Left ventricle myocardium inferior (tissue), 1 donor: ENCODE measurements at regions not wholly inside any gene's neighbourhood (a gene's known extent, or its start where the extent isn't known, plus 50 kb on each side); places are given as distances from the start of the nearest gene placed in this dataset.

Experiments
- DNase-seq: peaks from one replicate; pipeline ENCODE4 v3.0.0-alpha.2; 2020
- H3K27ac ChIP-seq: fragments of 200-600 bp; replicated peaks from 2 replicates; pipeline ENCODE4 v1.8.0; 2021
- H3K27me3 ChIP-seq: fragments of 200-600 bp; 2 replicates; pipeline ENCODE4 v1.8.0; 2021; ENCODE audit warnings: low read depth
- H3K36me3 ChIP-seq: fragments of 200-600 bp; 2 replicates; pipeline ENCODE4 v1.8.0; 2021
- H3K4me1 ChIP-seq: fragments of 200-600 bp; 2 replicates; pipeline ENCODE4 v1.8.0; 2021
- H3K4me3 ChIP-seq: fragments of 200-600 bp; 2 replicates; pipeline ENCODE4 v1.8.0; 2021; ENCODE audit warnings: mild to moderate bottlenecking, moderate library complexity
- H3K9me3 ChIP-seq: fragments of 200-600 bp; replicated peaks from 2 replicates; pipeline ENCODE4 v1.8.0; 2021
- CTCF ChIP-seq: fragments of 200-600 bp; IDR thresholded peaks from 2 replicates; pipeline ENCODE4 v1.8.0; 2021; ENCODE audit warnings: antibody characterized with exemption, mild to moderate bottlenecking, borderline replicate concordance
- intact Hi-C: fragments of 100-400 bp; cut with micrococcal nuclease; formaldehyde crosslinking; loops from one replicate; pipeline ENCODE4 v1.11.0; 2022
- donor health status: DM: no; HTN: yes; CAD: no; lungs with severe emphysema.

- intact Hi-C loops: no loop called here
- Histone ChIP-seq H3K9me3 (peaks cover 12% of the 10 kb centered on the region), H3K36me3 (no peaks in the 10 kb centered on the region), H3K27me3 (peaks cover 51% of the 10 kb centered on the region), H3K4me3 (no peak overlapping the region), H3K27ac (no peak overlapping the region), H3K4me1 (peaks cover 9% of the 10 kb centered on the region)
- DNase-seq: no peak
- no peak for TF ChIP-seq CTCF
These were observed 122.4 kb downstream of the OLFM1 start for GRCh38 chr9:135209852-135210251.

- DNase-seq: no peak
- intact Hi-C loops: no loop called here
- H3K36me3 ChIP-seq: no peaks in the 10 kb centered on the region
- peaks cover 12% of the 10 kb centered on the region for H3K9me3 ChIP-seq
- peaks cover 62% of the 10 kb centered on the region for H3K27me3 ChIP-seq
- no peak overlapping the region for H3K4me3 ChIP-seq
- peaks cover 15% of the 10 kb centered on the region for H3K4me1 ChIP-seq
- no peak overlapping the region for H3K27ac ChIP-seq
- TF ChIP-seq CTCF: no peak
These were observed 123.4 kb downstream of the OLFM1 start for GRCh38 chr9:135210676-135211523.

GRCh38 chr9:135211524-135211890 lies 124.0 kb downstream of the OLFM1 start:
- intact Hi-C loops: no loop called here
- TF ChIP-seq CTCF: no peak
- no peak overlapping the region for H3K4me3 ChIP-seq
- no peaks in the 10 kb centered on the region for H3K36me3 ChIP-seq
- H3K9me3 ChIP-seq: peaks cover 12% of the 10 kb centered on the region
- H3K4me1 ChIP-seq: peaks cover 17% of the 10 kb centered on the region
- H3K27ac ChIP-seq: no peak overlapping the region
- no peak for DNase-seq
- peaks cover 68% of the 10 kb centered on the region for H3K27me3 ChIP-seq

GRCh38 chr9:135212961-135213360 lies 125.5 kb downstream of the OLFM1 start:
- H3K9me3 ChIP-seq: peaks cover 12% of the 10 kb centered on the region
- peaks cover 83% of the 10 kb centered on the region for H3K27me3 ChIP-seq
- intact Hi-C loops: no loop called here
- H3K36me3 ChIP-seq: no peaks in the 10 kb centered on the region
- no peak for DNase-seq
- peaks cover 24% of the 10 kb centered on the region for H3K4me1 ChIP-seq
- no peak overlapping the region for H3K4me3 ChIP-seq
- no peak overlapping the region for H3K27ac ChIP-seq
- TF ChIP-seq CTCF: no peak

- no peak overlapping the region for H3K4me3 ChIP-seq
- no peaks in the 10 kb centered on the region for H3K36me3 ChIP-seq
- H3K27me3 ChIP-seq: peaks cover 89% of the 10 kb centered on the region
- TF ChIP-seq CTCF: no peak
- intact Hi-C loops: no loop called here
- DNase-seq: no peak
- H3K9me3 ChIP-seq: peaks cover 12% of the 10 kb centered on the region
- H3K27ac ChIP-seq: no peak overlapping the region
- H3K4me1 ChIP-seq: peaks cover 28% of the 10 kb centered on the region
These were observed 126.1 kb downstream of the OLFM1 start for GRCh38 chr9:135213566-135213965.
